ENCODE measurements at regions not wholly inside any gene's neighbourhood (a gene's known extent, or its start where the extent isn't known, plus 50 kb on each side); places are given as distances from the start of the nearest gene placed in this dataset.

DNA sequence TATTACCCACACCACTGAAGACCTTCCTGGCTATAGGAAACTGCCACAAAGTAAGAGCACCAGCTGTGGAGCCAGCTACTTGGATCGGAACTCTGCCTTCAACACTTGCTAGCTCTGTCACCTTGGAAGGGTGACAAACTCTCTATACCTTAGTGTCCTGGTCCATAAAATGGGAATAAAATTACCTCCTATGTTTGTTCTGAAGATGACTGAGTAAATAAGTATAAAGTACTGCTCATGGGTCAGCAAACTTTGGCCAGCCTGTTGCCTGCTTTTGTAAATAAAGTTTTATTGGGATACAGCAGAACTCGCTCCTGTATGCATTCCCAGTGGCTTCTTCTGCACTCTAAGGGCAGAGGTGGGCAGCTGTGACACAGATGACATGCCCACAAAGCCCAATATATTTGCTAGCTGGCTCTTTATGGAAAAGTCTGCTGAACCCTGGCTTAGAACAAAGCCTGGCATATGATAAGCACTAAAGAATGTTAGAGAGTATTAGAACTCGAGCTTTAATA, 451.3 kb downstream of the TMEM182 start:
- POLR2A ChIA-PET (ENCODE audit: unreplicated experiment), result no interaction called here
- intact Hi-C loops (cut with micrococcal nuclease), result no loop called here
- no peak overlapping the region for H3K4me2 ChIP-seq (ENCODE audit: low read length)
- BruUV-seq (replicated peaks), result no TSS peak
- H3K9me3 ChIP-seq (ENCODE audit: low read length), result no peaks in the 10 kb centered on the region
- no peaks in the 10 kb centered on the region for H3K36me3 ChIP-seq (ENCODE audit: low read depth, low read length)
- H3F3A ChIP-seq (ENCODE audit: low read length, unreplicated experiment), result no peaks in the 10 kb centered on the region
- no peak for TF ChIP-seq EZH2phosphoT487 (IDR thresholded peaks at IDR 0.05; ENCODE audit: borderline replicate concordance, low read length)
- TF ChIP-seq EZH2 (IDR thresholded peaks at IDR 0.05; ENCODE audit: low read length, unreplicated experiment), result no peak
- TF ChIP-seq CTCF (conservative IDR thresholded peaks at IDR 0.05; ENCODE audit: low read depth, low read length), result no peak
- H2AFZ ChIP-seq (ENCODE audit: low read length), result no peak overlapping the region
- H4K20me1 ChIP-seq (ENCODE audit: low read length), result no peaks in the 10 kb centered on the region
- ATAC-seq (no peak), DNase-seq (no peak)
- H3K27ac ChIP-seq (ENCODE audit: low read length), result no peak overlapping the region
- no peaks in the 10 kb centered on the region for H3K4me1 ChIP-seq (ENCODE audit: insufficient read depth, low read length)
- no peaks in the 10 kb centered on the region for H3K9me2 ChIP-seq (replicated peaks; ENCODE audit: low read length)
- H3K9ac ChIP-seq (ENCODE audit: low read length), result no peak overlapping the region
- CTCF ChIA-PET, result no interaction called here
- no peak overlapping the region for H3K4me3 ChIP-seq (ENCODE audit: low read length)
- H3K79me2 ChIP-seq (ENCODE audit: low read length), result no peaks in the 10 kb centered on the region
- H3K27me3 ChIP-seq (ENCODE audit: low read length), result peaks cover 4% of the 10 kb centered on the region

DNA sequence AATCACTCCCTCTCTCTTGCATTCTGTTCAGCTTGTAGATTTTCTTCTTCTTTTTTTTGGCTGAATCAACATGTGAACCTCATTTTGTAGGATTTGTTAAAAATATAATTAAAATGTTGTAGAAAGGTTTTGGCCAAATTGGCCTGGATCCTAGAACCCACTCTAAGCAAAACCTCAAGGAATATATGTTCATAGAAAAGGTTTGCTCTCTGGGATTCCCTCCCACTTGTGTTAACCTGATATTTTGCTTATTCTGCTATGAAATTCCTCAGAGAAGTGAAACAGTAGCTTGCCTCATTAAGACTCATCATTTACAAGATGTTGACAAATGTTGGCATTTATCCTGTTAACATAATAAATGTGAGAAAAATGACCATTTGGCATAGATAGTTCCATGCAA, 456.7 kb downstream of the TMEM182 start:
- Histone ChIP-seq H3K79me2 (ENCODE audit: low read length) (no peaks in the 10 kb centered on the region), H3K36me3 (ENCODE audit: low read depth, low read length) (no peaks in the 10 kb centered on the region), H3K4me3 (ENCODE audit: low read length) (no peak overlapping the region), H3K9me3 (ENCODE audit: low read length) (no peaks in the 10 kb centered on the region), H3K27ac (ENCODE audit: low read length) (no peak overlapping the region), H2AFZ (ENCODE audit: low read length) (no peak overlapping the region), H3K4me2 (ENCODE audit: low read length) (no peak overlapping the region), H3F3A (ENCODE audit: low read length, unreplicated experiment) (no peaks in the 10 kb centered on the region), H3K27me3 (ENCODE audit: low read length) (peaks cover 13% of the 10 kb centered on the region), H3K9ac (ENCODE audit: low read length) (no peak overlapping the region), H3K4me1 (ENCODE audit: insufficient read depth, low read length) (no peaks in the 10 kb centered on the region), H3K9me2 (replicated peaks; ENCODE audit: low read length) (no peaks in the 10 kb centered on the region), H4K20me1 (ENCODE audit: low read length) (no peaks in the 10 kb centered on the region)
- ChIA-PET CTCF (no interaction called here), POLR2A (ENCODE audit: unreplicated experiment) (no interaction called here)
- ATAC-seq (no peak), DNase-seq (no peak)
- no TSS peak for BruUV-seq (replicated peaks)
- TF ChIP-seq EZH2 (IDR thresholded peaks at IDR 0.05; ENCODE audit: low read length, unreplicated experiment), result no peak
- no peak for TF ChIP-seq CTCF (conservative IDR thresholded peaks at IDR 0.05; ENCODE audit: low read depth, low read length)
- no peak for TF ChIP-seq EZH2phosphoT487 (IDR thresholded peaks at IDR 0.05; ENCODE audit: borderline replicate concordance, low read length)
- intact Hi-C loops (cut with micrococcal nuclease), result no loop called here

DNA sequence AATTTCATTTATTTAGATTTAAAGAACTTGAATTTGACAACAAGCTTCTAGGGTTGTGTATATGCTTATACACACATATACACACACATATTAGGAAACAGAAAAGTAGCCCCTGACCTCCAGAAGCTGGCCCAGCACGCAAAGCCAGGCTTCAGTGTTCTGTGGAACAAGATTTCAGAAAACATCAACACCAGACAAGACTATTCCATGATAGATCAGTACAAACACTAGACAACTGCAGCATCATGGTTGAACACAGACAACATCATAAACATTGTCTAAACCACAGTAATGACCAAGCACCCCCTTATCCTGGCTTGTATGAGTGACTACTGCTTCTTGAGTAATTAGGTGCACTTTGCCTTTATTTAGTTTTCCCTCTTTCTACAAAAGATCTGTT, 457.6 kb downstream of the TMEM182 start:
- ChIA-PET POLR2A (ENCODE audit: unreplicated experiment) (no interaction called here), CTCF (no interaction called here)
- no peak overlapping the region for H2AFZ ChIP-seq (ENCODE audit: low read length)
- H3K4me3 ChIP-seq (ENCODE audit: low read length), result no peak overlapping the region
- no peak overlapping the region for H3K27ac ChIP-seq (ENCODE audit: low read length)
- no peak overlapping the region for H3K9ac ChIP-seq (ENCODE audit: low read length)
- H4K20me1 ChIP-seq (ENCODE audit: low read length), result no peaks in the 10 kb centered on the region
- DNase-seq (no peak), ATAC-seq (no peak)
- peaks cover 14% of the 10 kb centered on the region for H3K27me3 ChIP-seq (ENCODE audit: low read length)
- no peaks in the 10 kb centered on the region for H3K9me3 ChIP-seq (ENCODE audit: low read length)
- intact Hi-C loops (cut with micrococcal nuclease), result no loop called here
- H3F3A ChIP-seq (ENCODE audit: low read length, unreplicated experiment), result no peaks in the 10 kb centered on the region
- H3K4me2 ChIP-seq (ENCODE audit: low read length), result no peak overlapping the region
- H3K9me2 ChIP-seq (replicated peaks; ENCODE audit: low read length), result no peaks in the 10 kb centered on the region
- no peaks in the 10 kb centered on the region for H3K79me2 ChIP-seq (ENCODE audit: low read length)
- BruUV-seq (replicated peaks), result no TSS peak
- TF ChIP-seq EZH2phosphoT487 (IDR thresholded peaks at IDR 0.05; ENCODE audit: borderline replicate concordance, low read length) (no peak), EZH2 (IDR thresholded peaks at IDR 0.05; ENCODE audit: low read length, unreplicated experiment) (no peak), CTCF (conservative IDR thresholded peaks at IDR 0.05; ENCODE audit: low read depth, low read length) (no peak)
- no peaks in the 10 kb centered on the region for H3K4me1 ChIP-seq (ENCODE audit: insufficient read depth, low read length)
- H3K36me3 ChIP-seq (ENCODE audit: low read depth, low read length), result no peaks in the 10 kb centered on the region
